ENCODE measurements at regions not wholly inside any gene's neighbourhood (a gene's known extent, or its start where the extent isn't known, plus 50 kb on each side); places are given as distances from the start of the nearest gene placed in this dataset.
"Not testable (repeated sequence)": the region's sequence is repeated elsewhere in the genome, so short reads cannot be mapped to it uniquely, and the experiment has no call there.

- DNase-seq (ENCODE audit: extremely low spot score, insufficient read length, low read depth) (no peak), FAIRE-seq (no peak)
Observed at GRCh38 chr2:65782186-65782585, 349.8 kb upstream of the SPRED2 start.

GRCh38 chr2:65781756-65782155 lies 349.4 kb upstream of the SPRED2 start:
- DNase-seq (ENCODE audit: extremely low spot score, insufficient read length, low read depth) (no peak), FAIRE-seq (no peak)

- no peak for FAIRE-seq
- DNase-seq (ENCODE audit: extremely low spot score, insufficient read length, low read depth), result no peak
Observed at GRCh38 chr2:65779021-65779420, 346.6 kb upstream of the SPRED2 start.

- FAIRE-seq (no peak), DNase-seq (ENCODE audit: extremely low spot score, insufficient read length, low read depth) (no peak)
Observed at GRCh38 chr2:65778137-65778536, 345.7 kb upstream of the SPRED2 start.

GRCh38 chr2:65775839-65776238 lies 343.4 kb upstream of the SPRED2 start:
- FAIRE-seq (no peak), DNase-seq (ENCODE audit: extremely low spot score, insufficient read length, low read depth) (no peak)

- no peak for DNase-seq (ENCODE audit: extremely low spot score, insufficient read length, low read depth)
- no peak for FAIRE-seq
Observed at GRCh38 chr2:65767946-65768345, 335.5 kb upstream of the SPRED2 start.

- FAIRE-seq (no peak), DNase-seq (ENCODE audit: extremely low spot score, insufficient read length, low read depth) (no peak)
Observed at GRCh38 chr2:65766768-65767267, 334.4 kb upstream of the SPRED2 start.

GRCh38 chr2:65765376-65765775 lies 333.0 kb upstream of the SPRED2 start:
- FAIRE-seq (no peak), DNase-seq (ENCODE audit: extremely low spot score, insufficient read length, low read depth) (no peak)

- DNase-seq (ENCODE audit: extremely low spot score, insufficient read length, low read depth) (no peak), FAIRE-seq (no peak)
Observed at GRCh38 chr2:65762068-65762467, 329.7 kb upstream of the SPRED2 start.

GRCh38 chr2:65754219-65754618 lies 321.8 kb upstream of the SPRED2 start:
- FAIRE-seq, result no peak

GRCh38 chr2:65751408-65751807 lies 319.0 kb upstream of the SPRED2 start:
- FAIRE-seq (no peak), DNase-seq (ENCODE audit: extremely low spot score, insufficient read length, low read depth) (no peak)

More at GRCh38 chr2:65754219-65754618, 321.8 kb upstream of the SPRED2 start:
- DNase-seq (ENCODE audit: extremely low spot score, insufficient read length, low read depth), result no peak

GRCh38 chr2:65749545-65749944 lies 317.1 kb upstream of the SPRED2 start:
- FAIRE-seq (no peak), DNase-seq (ENCODE audit: extremely low spot score, insufficient read length, low read depth) (no peak)

GRCh38 chr2:65747875-65748274 lies 315.5 kb upstream of the SPRED2 start:
- DNase-seq (ENCODE audit: extremely low spot score, insufficient read length, low read depth); FAIRE-seq: not testable (repeated sequence)

GRCh38 chr2:65746931-65747675 lies 314.7 kb upstream of the SPRED2 start:
- FAIRE-seq (no peak), DNase-seq (ENCODE audit: extremely low spot score, insufficient read length, low read depth) (no peak)

- DNase-seq (ENCODE audit: extremely low spot score, insufficient read length, low read depth) (no peak), FAIRE-seq (no peak)
Observed at GRCh38 chr2:65744477-65745200, 312.2 kb upstream of the SPRED2 start.

GRCh38 chr2:65742977-65743376 lies 310.6 kb upstream of the SPRED2 start:
- no peak for FAIRE-seq
- DNase-seq (ENCODE audit: extremely low spot score, insufficient read length, low read depth), result no peak

- no peak for DNase-seq (ENCODE audit: extremely low spot score, insufficient read length, low read depth)
- no peak for FAIRE-seq
Observed at GRCh38 chr2:65739927-65740326, 307.5 kb upstream of the SPRED2 start.

- DNase-seq (ENCODE audit: extremely low spot score, insufficient read length, low read depth) (no peak), FAIRE-seq (no peak)
Observed at GRCh38 chr2:65737452-65738011, 305.1 kb upstream of the SPRED2 start.

- FAIRE-seq (no peak), DNase-seq (ENCODE audit: extremely low spot score, insufficient read length, low read depth) (no peak)
Observed at GRCh38 chr2:65731476-65731875, 299.1 kb upstream of the SPRED2 start.

- FAIRE-seq (no peak), DNase-seq (ENCODE audit: extremely low spot score, insufficient read length, low read depth) (no peak)
Observed at GRCh38 chr2:65730186-65730585, 297.8 kb upstream of the SPRED2 start.

- FAIRE-seq, result no peak
- no peak for DNase-seq (ENCODE audit: extremely low spot score, insufficient read length, low read depth)
Observed at GRCh38 chr2:65729246-65729645, 296.8 kb upstream of the SPRED2 start.

Data from GM18507 (cell line).